GM21717 (cell line): ENCODE measurements at regions not wholly inside any gene's neighbourhood (a gene's known extent, or its start where the extent isn't known, plus 50 kb on each side); places are given as distances from the start of the nearest gene placed in this dataset.
"Not testable (repeated sequence)": the region's sequence is repeated elsewhere in the genome, so short reads cannot be mapped to it uniquely, and the experiment has no call there.

Experiments used
- ATAC-seq: cut with Tn5 transposase; IDR thresholded peaks from one replicate; pipeline ENCODE4 v1.9.1; 2021; ENCODE audit warnings: mild to moderate bottlenecking, moderate library complexity; ENCODE audit not compliant: unreplicated experiment

DNA sequence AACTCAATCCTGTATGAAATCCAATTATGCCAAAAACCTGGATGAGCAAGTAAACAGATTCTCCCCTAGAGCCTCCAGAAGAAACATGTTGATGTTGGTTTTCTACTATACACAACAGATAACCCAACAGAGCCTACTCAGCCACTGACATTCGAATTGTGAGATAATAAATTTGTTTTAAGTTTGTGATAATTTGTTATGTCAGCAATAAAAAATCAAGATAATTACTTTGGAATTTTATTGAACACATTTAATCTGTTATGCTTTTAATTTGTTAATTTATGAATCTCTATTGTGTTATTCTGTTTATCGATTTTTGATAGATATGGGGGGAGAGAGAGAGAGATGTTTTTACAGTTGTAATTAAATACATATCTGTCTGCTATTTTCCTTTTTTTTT, 1016.1 kb upstream of the PCDH7 start:
- ATAC-seq: no peak

DNA sequence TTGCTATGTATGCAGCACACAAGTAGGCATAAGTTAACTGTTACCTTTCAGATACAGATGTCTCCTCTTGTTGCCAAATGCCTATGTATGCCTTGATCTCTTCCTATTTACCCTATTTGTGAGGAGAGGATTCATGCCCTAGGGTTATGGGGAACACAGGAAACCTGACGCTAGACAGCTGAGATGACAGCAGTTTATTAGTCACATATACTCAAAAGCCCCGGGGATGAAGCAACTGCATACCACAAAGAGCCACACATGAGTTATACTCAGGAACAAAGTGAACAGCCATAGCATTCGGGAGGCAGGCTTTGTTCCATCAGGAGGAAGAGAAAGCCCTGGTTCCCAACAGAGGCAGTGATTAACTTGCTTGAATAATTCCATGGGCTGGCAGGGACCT, 1011.7 kb upstream of the PCDH7 start:
- no peak for ATAC-seq

DNA sequence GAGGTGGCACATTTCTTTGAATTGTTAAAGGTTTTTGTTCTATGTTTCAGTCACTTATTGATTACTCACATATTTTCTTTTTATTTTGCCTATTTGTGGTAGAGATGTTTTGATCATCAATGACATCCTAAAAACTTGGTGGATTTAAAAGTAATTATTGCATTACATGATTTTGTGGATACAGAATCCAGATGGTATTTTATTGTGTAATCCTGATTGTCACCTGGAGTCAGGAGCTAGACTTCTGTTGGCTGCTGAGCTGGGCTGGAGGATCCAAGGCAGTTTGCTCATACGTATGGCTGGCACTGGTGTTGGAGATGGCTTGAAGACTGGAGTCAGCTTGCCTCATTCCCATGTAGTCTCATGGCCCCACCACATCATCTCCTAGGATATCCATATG, 1009.6 kb upstream of the PCDH7 start:
- no peak for ATAC-seq

DNA sequence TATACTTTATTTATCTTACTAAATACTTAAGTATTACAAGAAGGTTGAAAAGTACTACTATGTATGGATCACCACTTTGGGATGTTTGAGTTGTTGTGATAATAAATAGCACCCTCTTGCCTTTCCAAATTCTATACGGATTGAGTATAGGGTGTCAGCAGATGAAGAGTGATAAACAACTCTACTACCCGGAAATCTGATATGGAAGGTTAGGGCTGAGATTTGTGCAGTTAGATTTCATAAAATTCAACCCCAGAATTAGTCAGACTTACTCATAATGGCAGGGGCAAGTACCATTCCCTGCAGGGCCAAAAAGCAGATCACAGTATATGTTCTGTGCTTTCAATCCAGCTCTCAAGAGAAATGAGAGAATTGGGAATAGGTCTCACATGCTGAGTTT, 1008.9 kb upstream of the PCDH7 start:
- no peak for ATAC-seq

DNA sequence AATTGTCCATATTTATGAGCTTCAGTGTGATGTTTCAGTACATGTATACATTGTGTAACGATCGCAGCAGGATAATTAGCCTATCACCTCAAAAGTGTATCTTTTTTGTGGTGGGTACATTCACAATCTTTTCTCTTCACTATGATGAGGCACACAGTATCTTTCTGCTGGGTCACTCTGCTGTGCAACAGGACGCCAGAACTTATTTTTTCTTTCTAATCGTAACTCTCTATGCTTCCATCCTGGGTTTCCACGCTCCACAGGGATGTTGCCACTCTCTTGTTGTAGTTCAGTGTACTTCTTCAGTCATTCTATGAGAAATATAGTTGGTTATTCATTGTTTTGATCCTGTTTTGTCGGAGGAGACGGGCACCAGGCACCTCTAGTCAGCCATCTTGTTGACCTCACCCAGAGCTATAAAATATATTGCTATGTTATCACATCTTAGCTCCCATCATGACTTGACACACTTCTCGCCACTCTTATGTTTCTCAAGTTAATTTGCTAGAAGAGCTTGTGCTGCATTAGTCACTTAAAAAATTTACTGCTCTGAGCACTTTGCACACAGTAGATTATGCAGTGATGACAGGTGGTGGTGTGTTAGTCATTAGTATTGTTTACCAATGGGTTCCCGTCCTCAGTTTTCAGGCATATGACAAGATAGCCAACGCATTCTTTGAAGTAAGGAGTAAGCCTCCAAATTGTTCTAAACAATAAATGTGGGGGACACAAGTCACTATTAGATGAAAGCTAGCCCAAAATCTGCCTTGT, 1002.7 kb upstream of the PCDH7 start:
- no peak for ATAC-seq

DNA sequence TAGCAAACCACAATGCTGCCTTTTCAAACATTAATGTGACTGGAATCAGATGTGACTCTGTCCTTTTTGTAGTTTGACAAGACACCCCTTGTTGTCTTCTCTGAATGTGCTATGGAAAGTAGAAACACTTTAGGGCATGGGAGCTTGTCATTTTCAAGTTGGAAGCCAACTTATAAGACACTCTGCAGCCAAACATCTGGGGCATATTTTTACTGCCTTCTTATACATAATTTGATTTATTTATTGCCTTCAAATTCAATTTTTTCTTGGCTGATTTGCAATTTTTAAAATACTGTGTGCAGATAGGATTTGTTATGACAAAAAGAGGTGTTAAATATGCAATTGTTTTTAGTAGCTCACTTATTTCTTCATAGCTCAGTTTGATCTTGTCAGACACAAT, 1002.0 kb upstream of the PCDH7 start:
- no peak for ATAC-seq

DNA sequence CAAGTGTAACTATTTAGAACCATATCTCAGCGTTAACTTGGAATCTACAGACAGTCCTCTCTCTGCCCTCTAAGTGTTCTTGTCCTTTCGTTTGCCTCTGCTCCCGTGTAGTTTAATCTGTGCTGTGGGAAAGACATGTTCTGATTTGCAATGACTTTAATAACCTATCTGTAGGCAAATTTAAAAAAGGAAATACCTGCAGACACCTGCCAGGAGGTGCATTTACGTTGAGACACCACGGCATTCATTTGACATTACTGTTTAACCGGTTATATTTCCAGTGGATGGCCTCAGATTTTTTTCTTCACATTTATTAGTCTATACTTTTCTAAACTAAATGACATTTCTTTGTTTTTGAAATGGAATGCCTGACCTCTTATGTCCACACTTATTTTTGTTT, 997.9 kb upstream of the PCDH7 start:
- no peak for ATAC-seq

DNA sequence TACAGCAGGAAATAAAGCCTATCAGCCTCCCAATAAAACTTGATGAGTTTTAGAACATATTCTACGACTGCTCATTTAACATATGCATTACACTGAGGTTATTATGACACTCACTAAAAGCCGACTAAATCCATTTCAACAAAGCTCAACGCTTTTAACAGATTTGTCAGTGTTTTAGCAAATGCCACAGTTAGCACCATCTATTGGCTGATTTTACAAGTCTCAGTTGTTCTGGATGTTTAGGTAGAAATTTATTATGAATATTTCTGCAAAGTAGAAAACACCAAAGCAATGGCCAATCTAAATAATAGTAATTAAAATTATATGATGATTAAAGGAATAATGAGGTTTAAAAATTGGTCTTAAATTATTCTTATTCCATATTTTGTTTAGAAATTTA, 993.2 kb upstream of the PCDH7 start:
- ATAC-seq: no peak

DNA sequence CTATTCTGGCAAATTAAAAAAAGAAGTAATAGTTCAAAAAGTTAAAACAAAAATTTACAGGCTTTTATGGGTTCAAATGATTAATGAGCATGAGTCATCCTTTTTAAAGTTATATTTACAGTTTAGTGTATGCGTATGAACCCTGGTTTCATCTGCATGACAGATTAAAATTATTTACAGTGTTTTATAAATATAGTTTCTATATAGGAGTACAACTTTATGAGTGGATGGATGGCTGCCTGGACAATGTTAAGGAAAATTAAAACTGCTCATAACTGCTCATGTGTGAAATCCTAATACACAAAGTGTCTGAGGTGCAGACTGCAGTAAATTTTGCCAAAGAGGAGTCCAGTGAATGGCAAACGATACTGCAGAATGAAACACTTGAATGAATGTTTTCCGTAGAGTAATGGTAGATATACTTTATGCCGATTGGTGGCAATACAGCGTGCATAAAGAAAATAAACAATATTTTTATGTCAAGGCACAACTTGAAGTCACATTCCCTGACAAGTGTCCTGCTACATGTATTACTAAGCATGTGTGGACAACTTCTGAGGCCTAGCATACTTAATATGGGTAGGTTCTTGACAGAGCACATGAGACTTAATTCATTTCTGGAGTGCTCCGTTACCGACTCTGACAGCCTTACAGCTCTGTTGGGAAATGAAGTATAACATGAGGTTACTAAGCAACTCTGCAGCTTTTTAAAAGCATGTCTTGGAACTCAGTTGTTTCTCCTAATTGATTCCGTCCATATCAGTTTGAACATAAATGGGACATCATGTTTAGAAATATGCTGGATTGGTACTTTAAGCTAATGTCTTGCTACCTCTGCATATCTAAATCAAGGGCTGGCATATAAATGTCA, 985.6 kb upstream of the PCDH7 start:
- no peak for ATAC-seq

DNA sequence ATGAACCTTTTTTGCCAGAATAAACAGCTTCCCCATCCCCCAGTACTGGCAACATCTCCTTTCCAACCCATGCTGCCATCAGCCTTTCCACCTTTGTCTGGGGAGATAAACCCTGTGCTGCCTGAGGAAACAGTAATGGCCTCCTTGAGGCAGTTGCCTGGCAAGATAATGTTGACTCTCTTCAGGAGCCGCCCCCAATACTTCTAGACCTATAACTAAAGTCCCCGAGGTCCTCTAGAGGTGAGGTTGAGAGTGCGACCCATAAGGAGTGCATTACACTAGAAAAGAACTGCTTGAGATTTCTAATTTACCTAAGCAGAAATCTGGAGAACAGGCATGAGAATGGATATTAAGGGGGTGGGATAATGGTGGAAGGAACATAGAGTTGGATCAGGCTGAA, 963.2 kb upstream of the PCDH7 start:
- ATAC-seq: no peak

DNA sequence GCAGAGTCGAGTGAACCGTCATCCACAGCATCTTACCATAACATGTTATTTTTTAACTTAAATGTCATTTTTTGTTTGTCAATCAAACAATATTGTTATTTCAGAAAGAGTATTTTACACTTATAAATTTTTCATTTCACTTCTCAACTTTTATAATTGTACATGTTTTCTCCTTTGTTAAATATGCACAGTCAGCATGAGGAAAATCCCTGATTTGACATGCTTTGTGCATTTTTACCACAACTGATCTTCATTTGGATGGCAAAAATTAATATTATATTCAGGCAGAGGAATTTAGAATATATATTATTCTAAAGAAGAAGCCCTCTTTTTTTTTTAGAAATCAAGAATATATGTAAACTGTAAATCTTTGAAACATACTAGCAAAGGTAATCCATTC, 958.0 kb upstream of the PCDH7 start:
- ATAC-seq: no peak

DNA sequence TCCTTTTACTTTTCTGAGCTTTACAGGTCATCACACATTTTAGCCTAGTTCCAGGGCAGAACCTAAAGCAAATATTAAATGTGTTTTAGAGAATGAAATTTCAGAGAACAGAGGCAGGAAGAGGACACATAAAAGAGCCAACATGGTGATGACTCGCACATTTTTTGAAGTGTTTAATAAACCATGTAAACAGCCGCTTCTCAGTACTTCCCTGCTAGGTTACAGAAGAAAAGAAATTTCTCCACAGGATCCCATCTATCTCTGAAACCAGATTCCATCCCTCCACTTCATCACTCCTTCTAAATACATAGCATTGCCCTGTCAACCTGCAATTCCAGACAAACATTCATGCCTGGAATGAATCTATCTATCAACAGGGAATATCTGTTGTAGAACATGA, 949.5 kb upstream of the PCDH7 start:
- no peak for ATAC-seq

DNA sequence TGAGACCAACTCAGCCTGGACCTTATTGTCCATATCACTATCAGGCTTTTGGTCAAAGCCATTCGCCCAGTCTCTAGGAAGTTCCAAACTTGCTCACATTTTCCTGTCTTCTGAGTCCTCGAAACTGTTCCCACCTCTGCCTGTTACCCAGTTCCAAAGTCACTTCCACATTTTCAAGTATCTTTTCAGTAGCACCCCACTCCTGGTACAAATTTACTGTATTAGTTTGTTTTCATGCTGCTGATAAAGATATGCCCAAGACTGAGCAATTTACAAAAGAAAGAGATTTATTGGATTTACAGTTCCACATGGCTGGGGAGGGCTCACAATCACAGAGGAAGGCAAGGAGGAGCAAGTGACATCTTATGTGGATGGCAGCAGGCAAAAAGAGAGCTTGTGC, 932.0 kb upstream of the PCDH7 start:
- not testable (repeated sequence) for ATAC-seq

DNA sequence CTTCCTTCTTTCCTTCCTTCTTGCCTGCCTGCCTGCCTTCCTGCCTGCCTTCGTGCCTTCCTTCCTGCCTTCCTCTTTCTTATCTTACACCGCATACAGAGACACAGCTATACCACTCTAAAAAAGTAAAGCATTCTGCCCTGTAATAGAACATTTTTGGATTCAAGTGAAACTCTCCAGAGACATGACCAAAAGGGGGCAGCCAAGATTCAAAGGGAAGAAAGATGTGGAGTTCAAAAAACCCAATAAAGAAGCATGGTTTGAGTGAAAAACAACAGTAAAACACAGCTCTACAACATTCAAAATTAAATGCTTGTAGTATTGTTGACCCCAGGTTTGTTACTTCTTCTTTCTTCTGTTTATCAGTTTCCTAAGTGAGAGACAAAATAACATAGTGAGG, 914.9 kb upstream of the PCDH7 start:
- ATAC-seq: no peak

DNA sequence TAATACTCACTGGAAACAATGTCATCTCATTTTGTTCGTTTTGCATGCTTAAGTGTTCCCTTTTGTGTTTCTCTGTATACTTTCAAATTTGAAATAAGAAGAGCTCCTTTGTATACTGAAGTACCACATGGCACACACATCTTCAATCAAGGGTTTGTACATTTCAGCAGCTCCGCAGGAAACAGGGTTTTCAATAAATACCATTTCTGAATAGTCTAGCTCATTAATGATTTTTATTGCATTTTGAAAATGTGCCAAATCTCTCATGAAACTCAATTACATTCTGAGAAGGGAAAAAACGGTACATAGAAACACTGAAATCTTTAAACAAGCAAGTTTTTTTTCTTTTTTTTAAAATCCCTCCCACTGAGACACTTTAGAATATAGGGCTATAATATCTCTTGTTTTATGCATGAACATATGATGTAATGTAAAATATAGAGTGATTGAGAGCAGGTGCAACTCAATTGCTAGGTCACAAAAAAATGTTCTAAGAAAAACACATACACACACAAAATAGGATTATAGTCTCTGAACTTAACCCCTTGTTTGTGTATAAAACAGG, 914.2 kb upstream of the PCDH7 start:
- no peak for ATAC-seq

DNA sequence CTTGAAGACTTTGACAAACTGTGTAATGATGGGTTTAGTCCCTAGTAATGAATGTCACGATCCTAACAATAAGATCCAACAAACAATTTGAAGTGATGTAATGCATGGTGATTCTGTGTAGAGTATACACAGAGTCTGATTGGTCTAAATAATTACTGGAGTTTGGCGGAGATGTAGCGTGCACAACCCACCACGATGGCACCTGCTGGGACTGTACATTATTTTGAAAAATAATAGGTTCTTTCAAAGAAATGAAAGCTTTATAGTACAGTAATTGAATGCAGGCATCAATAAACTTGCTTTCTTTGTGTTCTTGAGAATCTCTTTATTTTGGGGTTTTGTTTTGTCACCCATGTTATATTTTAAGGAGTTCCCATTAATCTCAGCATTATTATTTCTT, 902.2 kb upstream of the PCDH7 start:
- no peak for ATAC-seq

DNA sequence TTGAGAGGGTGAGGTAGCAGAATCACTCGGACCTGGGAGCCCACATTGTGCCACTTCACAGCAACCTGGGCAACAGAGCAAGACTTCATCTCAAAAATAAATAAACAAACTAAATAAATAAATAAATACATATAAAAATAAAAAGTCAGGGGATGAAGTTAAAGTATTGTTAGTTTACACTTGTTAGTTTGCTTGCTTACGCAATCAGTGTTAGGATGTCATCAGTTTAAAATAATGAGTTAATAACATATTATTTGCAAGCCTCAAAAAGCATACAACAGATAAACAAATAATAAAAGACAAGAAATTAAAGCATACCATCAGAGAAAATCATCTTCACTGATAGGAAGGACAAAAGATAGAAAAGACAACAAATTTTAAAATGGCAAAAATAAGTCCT, 891.1 kb upstream of the PCDH7 start:
- no peak for ATAC-seq

DNA sequence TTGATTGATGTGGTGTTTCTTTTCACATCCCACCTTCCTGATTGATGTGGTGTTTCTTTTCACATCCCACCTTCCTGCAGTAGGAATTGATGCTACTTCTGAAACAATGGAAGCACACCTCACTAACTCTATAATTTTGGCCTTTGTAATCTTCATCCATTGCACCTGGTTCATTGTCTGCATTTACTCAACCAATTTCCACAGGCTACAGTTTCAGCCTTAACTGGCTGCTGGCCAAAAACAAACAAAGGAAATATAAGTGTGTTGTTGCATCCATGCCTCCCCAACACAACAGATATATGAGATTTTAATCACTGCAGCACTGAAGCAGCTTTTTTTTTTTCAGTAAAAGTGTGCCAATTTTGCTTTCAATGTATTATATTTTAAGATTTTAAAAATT, 867.6 kb upstream of the PCDH7 start:
- no peak for ATAC-seq

DNA sequence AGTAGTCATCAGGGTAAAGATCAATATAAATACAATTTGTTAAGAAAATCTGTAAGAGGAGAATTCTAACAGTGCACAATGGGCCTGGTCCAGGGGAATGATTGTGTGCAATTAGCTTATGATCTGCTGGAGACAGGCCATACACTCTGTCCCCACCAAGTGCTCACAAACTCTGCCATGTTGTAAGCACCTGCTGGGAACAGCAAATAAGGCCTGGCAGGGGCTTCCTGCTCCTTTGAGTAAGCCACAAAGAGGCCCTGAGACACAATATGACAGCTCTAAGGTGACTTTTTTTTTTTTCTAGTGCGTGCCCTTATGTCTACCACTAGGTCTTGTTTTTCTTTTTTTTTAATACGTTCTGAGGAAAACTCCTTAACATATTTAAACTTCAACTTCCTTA, 866.3 kb upstream of the PCDH7 start:
- ATAC-seq: no peak

DNA sequence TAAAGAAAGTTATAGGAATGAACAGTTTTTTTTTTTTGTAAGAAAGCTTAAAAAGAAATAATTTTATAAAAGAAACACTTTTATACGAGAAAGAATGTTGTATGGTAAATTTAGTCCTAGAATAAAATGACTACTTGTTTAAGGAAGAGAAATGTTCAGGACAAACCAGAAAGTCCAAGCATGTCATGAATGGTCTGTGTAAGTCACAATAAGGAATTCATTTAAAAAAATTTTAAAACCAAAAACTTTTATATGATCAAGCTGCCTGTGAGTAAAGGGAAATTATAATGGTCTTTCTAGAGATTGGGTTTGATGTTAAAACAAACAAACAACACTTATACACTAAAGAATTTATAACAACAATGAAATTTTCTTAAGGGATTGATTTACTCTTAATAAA, 858.9 kb upstream of the PCDH7 start:
- no peak for ATAC-seq

DNA sequence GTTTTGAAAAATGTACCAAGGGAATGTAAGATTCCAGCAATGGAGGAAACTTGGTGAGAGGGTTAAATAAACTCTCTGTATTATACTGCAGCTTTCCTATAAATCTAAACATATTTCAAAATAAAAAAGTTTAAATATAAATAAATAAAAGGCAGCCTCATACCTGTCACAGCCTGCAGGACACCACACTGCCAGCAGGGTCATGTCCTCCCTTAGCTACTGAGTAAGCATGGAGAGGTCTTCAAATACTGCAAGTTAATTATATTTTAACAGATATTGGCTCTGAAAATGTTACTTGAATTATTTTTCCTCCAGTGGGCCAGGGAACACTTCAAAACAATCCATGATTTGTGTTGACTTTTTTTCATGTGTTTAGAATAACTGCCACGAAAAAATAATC, 852.8 kb upstream of the PCDH7 start:
- ATAC-seq: no peak

DNA sequence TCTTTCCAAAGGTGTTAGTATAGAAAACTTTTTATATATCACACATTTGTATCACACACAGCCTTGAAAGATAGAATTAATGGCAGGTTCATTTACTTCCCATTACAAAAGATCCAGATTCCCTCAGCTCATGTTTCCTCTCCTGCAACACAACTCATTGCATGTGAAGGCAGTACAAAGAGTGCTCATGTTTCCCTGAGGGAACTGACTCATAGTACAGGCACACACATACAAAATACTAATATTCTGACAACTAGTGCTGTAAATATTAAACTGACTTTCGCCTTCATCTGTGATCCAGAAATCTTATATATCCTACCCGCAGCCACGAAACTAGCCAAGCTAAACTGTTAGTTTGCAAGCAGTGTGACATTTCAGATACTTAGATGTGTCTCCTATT, 819.8 kb upstream of the PCDH7 start:
- no peak for ATAC-seq
